ENCODE measurements at regions not wholly inside any gene's neighbourhood (a gene's known extent, or its start where the extent isn't known, plus 50 kb on each side); places are given as distances from the start of the nearest gene placed in this dataset.

DNA sequence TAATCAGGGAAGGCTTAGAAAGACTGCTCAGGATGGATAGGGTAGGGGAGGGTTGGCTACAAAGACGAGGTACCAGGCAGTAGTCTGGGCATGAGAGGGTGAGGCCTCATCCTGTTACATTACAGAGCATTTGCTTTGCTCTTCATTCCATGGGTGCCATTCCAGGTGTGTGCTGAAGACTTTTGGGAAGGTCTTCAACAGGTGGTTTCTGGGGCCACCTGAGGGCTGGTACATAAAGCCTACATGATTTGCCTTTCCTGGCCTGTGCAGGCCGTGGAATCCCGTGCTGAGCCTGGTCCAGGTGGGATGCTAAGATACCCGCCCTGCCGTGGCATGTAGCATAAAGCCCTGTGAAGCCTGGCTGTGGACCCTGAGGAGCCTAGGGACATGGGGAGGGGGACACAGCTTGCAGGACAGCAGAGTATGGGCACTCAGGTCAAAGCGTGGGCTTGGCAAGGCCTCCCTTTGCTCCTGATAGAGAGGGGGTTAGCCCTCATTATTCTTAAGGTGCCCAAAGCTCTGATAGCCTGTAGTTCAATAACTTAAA lies 55.6 kb upstream of the ZNF536 start:
- TF ChIP-seq, protein P1, sequence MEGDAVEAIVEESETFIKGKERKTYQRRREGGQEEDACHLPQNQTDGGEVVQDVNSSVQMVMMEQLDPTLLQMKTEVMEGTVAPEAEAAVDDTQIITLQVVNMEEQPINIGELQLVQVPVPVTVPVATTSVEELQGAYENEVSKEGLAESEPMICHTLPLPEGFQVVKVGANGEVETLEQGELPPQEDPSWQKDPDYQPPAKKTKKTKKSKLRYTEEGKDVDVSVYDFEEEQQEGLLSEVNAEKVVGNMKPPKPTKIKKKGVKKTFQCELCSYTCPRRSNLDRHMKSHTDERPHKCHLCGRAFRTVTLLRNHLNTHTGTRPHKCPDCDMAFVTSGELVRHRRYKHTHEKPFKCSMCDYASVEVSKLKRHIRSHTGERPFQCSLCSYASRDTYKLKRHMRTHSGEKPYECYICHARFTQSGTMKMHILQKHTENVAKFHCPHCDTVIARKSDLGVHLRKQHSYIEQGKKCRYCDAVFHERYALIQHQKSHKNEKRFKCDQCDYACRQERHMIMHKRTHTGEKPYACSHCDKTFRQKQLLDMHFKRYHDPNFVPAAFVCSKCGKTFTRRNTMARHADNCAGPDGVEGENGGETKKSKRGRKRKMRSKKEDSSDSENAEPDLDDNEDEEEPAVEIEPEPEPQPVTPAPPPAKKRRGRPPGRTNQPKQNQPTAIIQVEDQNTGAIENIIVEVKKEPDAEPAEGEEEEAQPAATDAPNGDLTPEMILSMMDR (IDR thresholded peaks at IDR 0.05), result no peak
- TF ChIP-seq POLR2A (IDR thresholded peaks at IDR 0.05), result no peak
- TF ChIP-seq POLR2AphosphoS5 (IDR thresholded peaks at IDR 0.05), result no peak
- TF ChIP-seq EP300 (IDR thresholded peaks at IDR 0.05), result no peak
